ENCODE measurements at regions not wholly inside any gene's neighbourhood (a gene's known extent, or its start where the extent isn't known, plus 50 kb on each side); places are given as distances from the start of the nearest gene placed in this dataset.

DNA sequence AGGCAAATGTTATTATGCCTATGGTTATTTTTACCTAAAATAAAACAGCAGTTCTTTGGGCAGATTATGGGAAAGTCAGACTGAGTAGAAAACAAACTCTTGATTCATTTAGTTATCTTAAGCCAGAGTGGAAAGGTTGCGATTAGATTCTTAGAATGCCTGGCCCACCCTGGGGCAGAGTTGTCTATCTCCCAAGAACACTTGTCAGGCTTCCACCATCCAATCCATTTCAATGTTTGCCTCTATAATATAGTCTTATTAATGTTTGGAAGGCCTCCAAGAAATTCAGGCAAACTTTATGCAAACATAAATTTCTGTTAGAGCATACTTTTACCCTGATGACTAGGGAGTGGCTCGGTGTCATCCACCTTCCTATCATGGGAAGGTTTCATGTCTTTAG, 207.0 kb downstream of the SLITRK6 start:
- no peak for TF ChIP-seq MXI1 (IDR thresholded peaks at IDR 0.05; ENCODE audit: low read depth, low read length)
- no peak for TF ChIP-seq SPI1 (IDR thresholded peaks at IDR 0.05; ENCODE audit: borderline replicate concordance, insufficient read depth, low read depth, low read length)
- no peak for TF ChIP-seq POLR2A (IDR thresholded peaks at IDR 0.05; ENCODE audit: low read depth, low read length)
- TF ChIP-seq, protein P1, sequence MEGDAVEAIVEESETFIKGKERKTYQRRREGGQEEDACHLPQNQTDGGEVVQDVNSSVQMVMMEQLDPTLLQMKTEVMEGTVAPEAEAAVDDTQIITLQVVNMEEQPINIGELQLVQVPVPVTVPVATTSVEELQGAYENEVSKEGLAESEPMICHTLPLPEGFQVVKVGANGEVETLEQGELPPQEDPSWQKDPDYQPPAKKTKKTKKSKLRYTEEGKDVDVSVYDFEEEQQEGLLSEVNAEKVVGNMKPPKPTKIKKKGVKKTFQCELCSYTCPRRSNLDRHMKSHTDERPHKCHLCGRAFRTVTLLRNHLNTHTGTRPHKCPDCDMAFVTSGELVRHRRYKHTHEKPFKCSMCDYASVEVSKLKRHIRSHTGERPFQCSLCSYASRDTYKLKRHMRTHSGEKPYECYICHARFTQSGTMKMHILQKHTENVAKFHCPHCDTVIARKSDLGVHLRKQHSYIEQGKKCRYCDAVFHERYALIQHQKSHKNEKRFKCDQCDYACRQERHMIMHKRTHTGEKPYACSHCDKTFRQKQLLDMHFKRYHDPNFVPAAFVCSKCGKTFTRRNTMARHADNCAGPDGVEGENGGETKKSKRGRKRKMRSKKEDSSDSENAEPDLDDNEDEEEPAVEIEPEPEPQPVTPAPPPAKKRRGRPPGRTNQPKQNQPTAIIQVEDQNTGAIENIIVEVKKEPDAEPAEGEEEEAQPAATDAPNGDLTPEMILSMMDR (IDR thresholded peaks at IDR 0.05 in 2 of 3, conservative IDR thresholded peaks at IDR 0.05 in 1 of 3; ENCODE audit: control insufficient read depth in 2 of 3, extremely low read depth in 1 of 3, insufficient read depth in 1 of 3, low read depth in 3 of 3, low read length in 3 of 3) = no peak
- no peak for TF ChIP-seq HDAC6 (IDR thresholded peaks at IDR 0.05; ENCODE audit: unreplicated experiment)
- TF ChIP-seq STAT3 (IDR thresholded peaks at IDR 0.05; ENCODE audit: low read depth, low read length) = no peak
- TF ChIP-seq FOXM1 (IDR thresholded peaks at IDR 0.05; ENCODE audit: low read depth, low read length) = no peak
- TF ChIP-seq EZH2 (IDR thresholded peaks at IDR 0.05; ENCODE audit: borderline replicate concordance, control insufficient read depth, low read depth, low read length) = no peak
- TF ChIP-seq, protein P2, sequence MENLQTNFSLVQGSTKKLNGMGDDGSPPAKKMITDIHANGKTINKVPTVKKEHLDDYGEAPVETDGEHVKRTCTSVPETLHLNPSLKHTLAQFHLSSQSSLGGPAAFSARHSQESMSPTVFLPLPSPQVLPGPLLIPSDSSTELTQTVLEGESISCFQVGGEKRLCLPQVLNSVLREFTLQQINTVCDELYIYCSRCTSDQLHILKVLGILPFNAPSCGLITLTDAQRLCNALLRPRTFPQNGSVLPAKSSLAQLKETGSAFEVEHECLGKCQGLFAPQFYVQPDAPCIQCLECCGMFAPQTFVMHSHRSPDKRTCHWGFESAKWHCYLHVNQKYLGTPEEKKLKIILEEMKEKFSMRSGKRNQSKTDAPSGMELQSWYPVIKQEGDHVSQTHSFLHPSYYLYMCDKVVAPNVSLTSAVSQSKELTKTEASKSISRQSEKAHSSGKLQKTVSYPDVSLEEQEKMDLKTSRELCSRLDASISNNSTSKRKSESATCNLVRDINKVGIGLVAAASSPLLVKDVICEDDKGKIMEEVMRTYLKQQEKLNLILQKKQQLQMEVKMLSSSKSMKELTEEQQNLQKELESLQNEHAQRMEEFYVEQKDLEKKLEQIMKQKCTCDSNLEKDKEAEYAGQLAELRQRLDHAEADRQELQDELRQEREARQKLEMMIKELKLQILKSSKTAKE (IDR thresholded peaks at IDR 0.05; ENCODE audit: low read depth, poor library complexity, severe bottlenecking) = no peak
